ENCODE measurements at regions not wholly inside any gene's neighbourhood (a gene's known extent, or its start where the extent isn't known, plus 50 kb on each side); places are given as distances from the start of the nearest gene placed in this dataset.

GRCh38 chr2:52974127-52974526, 793.5 kb upstream of the CHAC2 start:
- TF ChIP-seq CTCF (IDR thresholded peaks at IDR 0.05 in 4 of 5, conservative IDR thresholded peaks at IDR 0.05 in 1 of 5) (no peak), POLR2A (IDR thresholded peaks at IDR 0.05) (no peak)

All from gastrocnemius medialis (tissue), 4 donors.